ENCODE measurements at regions not wholly inside any gene's neighbourhood (a gene's known extent, or its start where the extent isn't known, plus 50 kb on each side); places are given as distances from the start of the nearest gene placed in this dataset.

GRCh38 chr4:24071612-24072372 lies 181.9 kb upstream of the PPARGC1A start:
- DNase-seq (ENCODE audit: extremely low spot score): no peak
- ChIA-PET POLR2A (no interaction called here), CTCF (interaction anchor here (0.8 kb wide), 1 partner anchor 37 kb away, joined by 3 read pairs; no protein-coding TSS in a partner anchor)
- TF ChIP-seq CTCF (IDR thresholded peaks at IDR 0.05; ENCODE audit: control extremely low read depth, extremely low read depth, low read depth, missing control alignments): no peak

- POLR2A ChIA-PET: no interaction called here
- DNase-seq (ENCODE audit: extremely low spot score): no peak
Measured at GRCh38 chr4:24070117-24070516, 180.3 kb upstream of the PPARGC1A start.

GRCh38 chr4:24067367-24068193 lies 177.7 kb upstream of the PPARGC1A start:
- no peak for TF ChIP-seq CTCF (IDR thresholded peaks at IDR 0.05; ENCODE audit: control extremely low read depth, extremely low read depth, low read depth, missing control alignments)
- no peak for DNase-seq (ENCODE audit: extremely low spot score)
- ChIA-PET CTCF (interaction anchor here (1.4 kb wide), 1 partner anchor 15 kb away, joined by 4 read pairs; no protein-coding TSS in a partner anchor), POLR2A (no interaction called here)

More at GRCh38 chr4:24070117-24070516, 180.3 kb upstream of the PPARGC1A start:
- TF ChIP-seq CTCF (IDR thresholded peaks at IDR 0.05; ENCODE audit: control extremely low read depth, extremely low read depth, low read depth, missing control alignments): no peak
- CTCF ChIA-PET: no interaction called here

DNA sequence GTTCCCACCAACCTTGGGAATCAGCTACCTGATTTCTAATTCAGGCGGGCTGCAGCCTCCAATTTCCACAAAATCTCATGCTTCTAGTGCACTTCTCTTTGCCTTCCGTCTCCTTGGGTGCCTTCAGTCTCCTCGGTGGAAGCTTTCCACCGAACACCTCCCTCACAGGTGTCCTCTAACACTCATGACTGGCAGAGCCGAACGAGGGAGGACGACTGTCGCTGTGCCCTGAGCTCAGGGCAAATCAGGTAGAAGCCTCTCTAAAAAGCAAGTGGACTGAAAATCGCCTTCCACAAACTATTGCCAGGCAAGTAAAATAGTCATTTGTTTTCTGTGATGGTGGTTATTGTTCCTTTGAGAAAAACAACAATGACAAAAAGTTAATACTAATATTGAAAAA lies 176.1 kb upstream of the PPARGC1A start:
- ChIA-PET CTCF (no interaction called here), POLR2A (no interaction called here)
- DNase-seq (ENCODE audit: extremely low spot score): no peak
- no peak for TF ChIP-seq CTCF (IDR thresholded peaks at IDR 0.05; ENCODE audit: control extremely low read depth, extremely low read depth, low read depth, missing control alignments)

DNA sequence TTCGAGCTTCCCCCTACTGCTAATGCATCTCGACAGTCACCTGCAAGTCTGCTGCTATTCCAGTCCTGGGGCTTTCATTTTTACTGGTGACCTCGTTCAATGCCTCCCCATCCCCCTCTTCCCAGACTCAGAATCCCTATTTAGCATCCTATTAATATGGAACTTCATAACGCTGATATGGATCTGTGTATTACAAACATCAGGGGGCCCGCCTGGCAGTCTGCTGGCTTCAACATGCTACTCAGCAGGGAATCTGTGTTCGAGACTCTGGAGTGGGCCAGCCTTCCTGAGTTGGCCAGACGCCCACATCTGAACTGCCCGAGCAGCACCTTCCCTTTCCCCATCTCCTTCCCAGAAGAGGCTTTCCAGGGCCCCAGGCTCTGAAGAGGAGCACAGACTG lies 173.9 kb upstream of the PPARGC1A start:
- ChIA-PET POLR2A (no interaction called here), CTCF (no interaction called here)
- no peak for DNase-seq (ENCODE audit: extremely low spot score)
- TF ChIP-seq CTCF (IDR thresholded peaks at IDR 0.05; ENCODE audit: control extremely low read depth, extremely low read depth, low read depth, missing control alignments): no peak

- DNase-seq (ENCODE audit: extremely low spot score): no peak
- TF ChIP-seq CTCF (IDR thresholded peaks at IDR 0.05; ENCODE audit: control extremely low read depth, extremely low read depth, low read depth, missing control alignments): no peak
- CTCF ChIA-PET: no interaction called here
- POLR2A ChIA-PET: no interaction called here
Measured at GRCh38 chr4:24060932-24061331, 171.1 kb upstream of the PPARGC1A start.
